Esophagus squamous epithelium (tissue), 5 donors: ENCODE measurements at regions not wholly inside any gene's neighbourhood (a gene's known extent, or its start where the extent isn't known, plus 50 kb on each side); places are given as distances from the start of the nearest gene placed in this dataset.

ENCODE experiments used
- DNase-seq: peaks from one replicate; lab custom pipeline; 2025; lab: John Stamatoyannopoulos, UW
- H3K27ac ChIP-seq, 4 donors: fragments of 200-600 bp; sonication (generic); one replicate each; pipeline ENCODE4 v1.5.1; 2016 to 2019; ENCODE audit warnings: mild to moderate bottlenecking in 1 of 4
- H3K27me3 ChIP-seq, 4 donors: fragments of 200-600 bp; sonication (generic); 1 replicate in 3 of 4; 2 replicates in 1 of 4; pipeline versions ENCODE4 v1.5.1 to v1.6.0; 2017 to 2021; ENCODE audit warnings: antibody characterized with exemption in 1 of 4
- H3K36me3 ChIP-seq, 3 donors: fragments of 200-600 bp; sonication (generic); one replicate each; pipeline ENCODE4 v1.5.1; 2016 to 2019
- H3K4me1 ChIP-seq, 3 donors: fragments of 200-600 bp; sonication (generic); one replicate each; pipeline ENCODE4 v1.5.1; 2017 to 2019
- H3K4me3 ChIP-seq, 4 donors: fragments of 200-600 bp; sonication (generic); 1 replicate in 3 of 4; 2 replicates in 1 of 4; pipeline ENCODE4 v1.5.1; 2016 to 2019; ENCODE audit warnings: mild to moderate bottlenecking in 2 of 4, moderate library complexity in 1 of 4
- H3K9me3 ChIP-seq, 3 donors: fragments of 200-600 bp; sonication (generic); one replicate each; pipeline ENCODE4 v1.5.1; 2016 to 2019
- POLR2A ChIP-seq, 4 donors: fragments of 450-650 bp; IDR thresholded peaks; one replicate each; pipeline ENCODE4 v1.6.1; 2017; ENCODE audit warnings: antibody characterized with exemption in 4 of 4, mild to moderate bottlenecking in 4 of 4, moderate library complexity in 3 of 4
- WGBS, 2 donors: methylation state at CpG; one replicate each; pipeline ENCODE4 v1.1.5; 2018; 5-methylcytosine and 5-hydroxymethylcytosine counted together
- intact Hi-C: fragments of 100-400 bp; cut with DNase I; formaldehyde crosslinking; loops from one replicate; pipeline ENCODE4 v1.15.0; 2022
- TF ChIP-seq, protein P1 (sequence below), 6 experiments: fragments of 450-650 bp in 4 of 6; fragments of 200-600 bp in 2 of 6; sonication (generic) in 2 of 6; IDR thresholded peaks; one replicate each; pipeline ENCODE4 v1.5.1; 2016 to 2019; ENCODE audit warnings: antibody characterized with exemption in 6 of 6, mild to moderate bottlenecking in 4 of 6, moderate library complexity in 4 of 6
- donor health status: DM: yes; HTN: yes; CAD: no.

DNA sequence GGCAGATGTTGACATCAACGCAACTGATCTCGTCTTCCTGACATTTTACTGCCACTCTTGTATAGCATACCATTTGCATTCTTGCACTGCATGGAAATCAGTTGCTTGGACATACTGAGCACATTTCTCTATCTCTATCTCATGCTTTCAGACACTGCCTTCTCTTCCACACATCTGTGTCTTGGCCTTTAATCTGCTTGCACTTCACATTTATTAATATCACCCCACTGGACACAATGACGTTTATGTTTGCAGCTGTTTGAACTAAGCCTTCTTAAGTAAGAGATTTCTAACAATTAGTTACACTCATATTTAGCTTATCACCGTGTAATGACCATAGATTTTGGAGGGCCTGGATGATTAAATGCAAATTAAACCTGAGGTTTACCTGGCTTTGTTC, 229.8 kb upstream of the CDH19 start:
- Histone ChIP-seq H3K36me3 (no peaks in the 10 kb centered on the region), H3K27ac (no peak overlapping the region), H3K4me1 (no peaks in the 10 kb centered on the region), H3K9me3 (peaks cover 0 to under 1% (median 0%) of the 10 kb centered on the region in 3 donors), H3K4me3 (no peak overlapping the region), H3K27me3 (no peaks in the 10 kb centered on the region)
- no peak for DNase-seq
- TF ChIP-seq, protein P1, sequence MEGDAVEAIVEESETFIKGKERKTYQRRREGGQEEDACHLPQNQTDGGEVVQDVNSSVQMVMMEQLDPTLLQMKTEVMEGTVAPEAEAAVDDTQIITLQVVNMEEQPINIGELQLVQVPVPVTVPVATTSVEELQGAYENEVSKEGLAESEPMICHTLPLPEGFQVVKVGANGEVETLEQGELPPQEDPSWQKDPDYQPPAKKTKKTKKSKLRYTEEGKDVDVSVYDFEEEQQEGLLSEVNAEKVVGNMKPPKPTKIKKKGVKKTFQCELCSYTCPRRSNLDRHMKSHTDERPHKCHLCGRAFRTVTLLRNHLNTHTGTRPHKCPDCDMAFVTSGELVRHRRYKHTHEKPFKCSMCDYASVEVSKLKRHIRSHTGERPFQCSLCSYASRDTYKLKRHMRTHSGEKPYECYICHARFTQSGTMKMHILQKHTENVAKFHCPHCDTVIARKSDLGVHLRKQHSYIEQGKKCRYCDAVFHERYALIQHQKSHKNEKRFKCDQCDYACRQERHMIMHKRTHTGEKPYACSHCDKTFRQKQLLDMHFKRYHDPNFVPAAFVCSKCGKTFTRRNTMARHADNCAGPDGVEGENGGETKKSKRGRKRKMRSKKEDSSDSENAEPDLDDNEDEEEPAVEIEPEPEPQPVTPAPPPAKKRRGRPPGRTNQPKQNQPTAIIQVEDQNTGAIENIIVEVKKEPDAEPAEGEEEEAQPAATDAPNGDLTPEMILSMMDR (IDR thresholded peaks at IDR 0.05), result no peak
- no peak for TF ChIP-seq POLR2A (IDR thresholded peaks at IDR 0.05)
- intact Hi-C loops, result no loop called here
- 45 to 53% methylated on average over 4 of the region's 4 CpGs for WGBS, 2 donors

DNA sequence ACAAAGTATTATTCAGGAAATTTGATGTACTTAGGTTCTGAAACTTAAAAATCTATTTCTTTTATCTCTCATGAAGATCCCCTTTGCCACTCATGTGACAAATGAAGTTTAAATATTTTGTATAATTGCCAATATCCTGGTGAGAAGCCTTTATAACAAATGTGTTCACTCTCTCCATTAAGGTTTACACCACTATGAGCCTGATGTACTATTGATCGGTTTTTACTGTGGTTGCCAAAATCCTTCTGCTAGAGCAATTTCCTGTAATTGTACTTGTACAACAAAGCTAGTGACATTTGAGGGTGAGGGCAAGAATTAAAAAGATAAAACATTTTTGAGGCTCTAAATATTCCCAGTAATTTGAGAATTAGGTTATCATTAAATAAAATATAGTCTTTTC, 222.3 kb upstream of the CDH19 start:
- intact Hi-C loops, result no loop called here

DNA sequence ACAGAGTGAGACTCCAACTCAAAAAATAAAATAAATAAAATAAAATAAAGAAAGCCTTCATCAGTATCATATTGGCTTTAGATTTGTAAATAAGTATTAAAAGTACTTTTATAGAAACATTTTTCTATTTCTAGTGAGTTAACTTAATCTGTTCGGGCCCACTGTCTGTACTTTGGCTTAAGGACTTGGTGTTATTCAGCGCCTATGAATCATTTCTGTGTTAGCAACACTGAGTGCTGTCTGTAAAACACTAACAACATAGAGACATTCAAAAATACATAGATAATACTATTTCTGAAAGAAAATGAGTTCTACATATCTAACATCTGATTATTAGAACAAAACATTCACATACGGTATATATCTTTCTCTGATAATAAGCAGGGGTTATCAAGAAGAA, 221.5 kb upstream of the CDH19 start:
- intact Hi-C loops, result no loop called here
- TF ChIP-seq POLR2A (IDR thresholded peaks at IDR 0.05), result no peak
- TF ChIP-seq, protein P1 (IDR thresholded peaks at IDR 0.05), result no peak
- Histone ChIP-seq H3K36me3 (no peaks in the 10 kb centered on the region), H3K4me3 (no peak overlapping the region), H3K9me3 (no peaks in the 10 kb centered on the region), H3K27ac (no peak overlapping the region), H3K27me3 (no peaks in the 10 kb centered on the region), H3K4me1 (no peaks in the 10 kb centered on the region)
- 76 to 80% methylated on average over 3 of the region's 3 CpGs for WGBS, 2 donors
- DNase-seq, result no peak

More for the DNA sequence above, 222.3 kb upstream of the CDH19 start:
- Histone ChIP-seq H3K4me3 (no peak overlapping the region), H3K4me1 (no peaks in the 10 kb centered on the region), H3K36me3 (no peaks in the 10 kb centered on the region), H3K27ac (no peak overlapping the region), H3K27me3 (no peaks in the 10 kb centered on the region), H3K9me3 (no peaks in the 10 kb centered on the region)
- DNase-seq, result no peak
- WGBS, 2 donors, result 53 to 83% methylated on average over 1 of the region's 1 CpG
- TF ChIP-seq, protein P1 (IDR thresholded peaks at IDR 0.05), result no peak
- TF ChIP-seq POLR2A (IDR thresholded peaks at IDR 0.05), result no peak

DNA sequence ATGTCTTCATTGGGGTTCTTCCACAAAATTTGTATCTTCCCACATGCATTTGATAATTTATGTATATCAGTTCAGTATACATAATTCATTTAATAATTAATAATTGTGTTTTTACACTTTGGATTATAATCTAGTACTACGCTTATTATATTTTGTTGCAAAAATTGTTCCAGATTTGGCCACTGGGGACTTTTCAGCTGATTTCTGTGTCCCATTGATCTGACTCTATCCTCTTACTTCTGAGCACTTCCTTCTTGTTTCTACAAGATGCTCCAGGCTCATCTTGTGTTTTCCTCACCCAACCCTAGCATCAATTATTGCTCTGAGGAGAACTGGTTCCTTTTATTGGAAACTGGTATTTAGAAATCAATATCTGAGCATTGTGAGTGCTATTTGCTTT, 215.3 kb upstream of the CDH19 start:
- Histone ChIP-seq H3K4me1 (no peaks in the 10 kb centered on the region), H3K36me3 (no peaks in the 10 kb centered on the region), H3K27ac (no peak overlapping the region), H3K9me3 (no peaks in the 10 kb centered on the region), H3K4me3 (no peak overlapping the region), H3K27me3 (no peaks in the 10 kb centered on the region)
- WGBS, 2 donors, result 89 to 93% methylated on average over 1 of the region's 1 CpG
- TF ChIP-seq, protein P1 (IDR thresholded peaks at IDR 0.05), result no peak
- no peak for TF ChIP-seq POLR2A (IDR thresholded peaks at IDR 0.05)
- intact Hi-C loops, result no loop called here
- no peak for DNase-seq

DNA sequence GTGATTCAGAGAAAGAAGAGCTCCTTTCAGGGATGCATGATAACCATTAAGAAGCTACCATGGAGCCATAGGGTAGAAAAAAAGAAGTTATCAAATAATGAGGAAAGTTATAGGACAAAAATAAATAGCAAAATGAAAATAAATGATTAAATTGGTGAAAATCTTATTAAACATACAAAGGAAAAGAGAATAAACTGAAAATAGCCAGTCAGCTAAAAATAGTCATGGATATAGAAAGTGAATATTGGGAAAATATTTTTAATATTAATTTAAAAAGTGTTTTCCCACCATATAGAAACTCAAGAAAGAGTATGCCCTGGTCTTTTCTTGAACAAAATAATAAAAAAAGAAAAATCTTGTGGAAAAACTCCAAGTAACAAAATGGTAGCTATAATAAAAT, 209.2 kb upstream of the CDH19 start:
- no peaks in the 10 kb centered on the region for H3K27me3 ChIP-seq
- DNase-seq, result no peak
- no peak for TF ChIP-seq POLR2A (IDR thresholded peaks at IDR 0.05)
- TF ChIP-seq, protein P1 (IDR thresholded peaks at IDR 0.05), result no peak
- no peaks in the 10 kb centered on the region for H3K9me3 ChIP-seq
- H3K4me3 ChIP-seq, result no peak overlapping the region
- no peaks in the 10 kb centered on the region for H3K4me1 ChIP-seq
- no peaks in the 10 kb centered on the region for H3K36me3 ChIP-seq
- intact Hi-C loops, result no loop called here
- H3K27ac ChIP-seq, result no peak overlapping the region
